Mesenchymal stem cell (in vitro differentiated cells and primary cell): ENCODE measurements at regions not wholly inside any gene's neighbourhood (a gene's known extent, or its start where the extent isn't known, plus 50 kb on each side); places are given as distances from the start of the nearest gene placed in this dataset. TPM values are rescaled to one million over a fixed set of nuclear protein-coding genes. Genes with fewer than 3 reads are reported as not detected.

ENCODE experiments used
- small RNA-seq: library from polyadenylated mRNA; stranded (forward); fragments of <200 nt; extraction: miRNeasy Mini kit (QIAGEN cat#:217004); gene quantifications from one replicate; pipeline ENCODE3, GENCODE V24; 2013; ENCODE audit warnings: low read depth

Small RNA genes lying in the stretch of these regions (small RNA-seq; reads per million reads assigned to genes)
- gene PSMC1P5 (not detected), gene RF00322 (not detected), gene RN7SL255P (not detected), gene RNA5SP189 (not detected), gene RNU1-140P (not detected), gene RNU6-334P (not detected)
